HL-60 (cell line): ENCODE measurements at regions not wholly inside any gene's neighbourhood (a gene's known extent, or its start where the extent isn't known, plus 50 kb on each side); places are given as distances from the start of the nearest gene placed in this dataset.

ENCODE experiments used
- TF ChIP-seq, protein P1 (sequence below): IDR thresholded peaks from one replicate; pipeline ENCODE4 v1.5.1; 2011; ENCODE audit warnings: low read length, control low read depth, inconsistent platforms; ENCODE audit not compliant: insufficient read depth
- TF ChIP-seq, protein P2 (sequence below): IDR thresholded peaks from 2 replicates; pipeline ENCODE4 v1.6.1; 2012; ENCODE audit warnings: low read depth; ENCODE audit not compliant: insufficient replicate concordance

DNA sequence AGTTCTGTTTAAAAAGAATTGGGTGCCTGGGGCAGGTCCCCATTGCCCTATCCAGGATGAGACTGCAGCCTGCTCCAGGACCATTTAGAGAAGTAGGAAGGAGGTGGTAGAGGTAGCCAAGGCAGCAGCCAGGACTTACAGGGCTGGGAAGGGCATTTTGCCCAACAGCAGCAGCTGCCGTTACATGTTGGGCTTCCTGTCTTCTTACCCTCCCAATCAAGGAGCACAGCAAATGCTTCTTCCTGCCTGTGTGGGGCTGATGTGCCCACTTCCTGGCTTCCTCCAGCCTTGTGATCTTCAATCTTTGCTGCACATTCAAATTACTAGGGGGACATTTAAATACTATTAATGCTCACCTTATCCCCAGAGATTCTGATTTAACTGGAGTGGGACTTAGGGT, 112.0 kb downstream of the QPCT start:
- TF ChIP-seq, protein P1, sequence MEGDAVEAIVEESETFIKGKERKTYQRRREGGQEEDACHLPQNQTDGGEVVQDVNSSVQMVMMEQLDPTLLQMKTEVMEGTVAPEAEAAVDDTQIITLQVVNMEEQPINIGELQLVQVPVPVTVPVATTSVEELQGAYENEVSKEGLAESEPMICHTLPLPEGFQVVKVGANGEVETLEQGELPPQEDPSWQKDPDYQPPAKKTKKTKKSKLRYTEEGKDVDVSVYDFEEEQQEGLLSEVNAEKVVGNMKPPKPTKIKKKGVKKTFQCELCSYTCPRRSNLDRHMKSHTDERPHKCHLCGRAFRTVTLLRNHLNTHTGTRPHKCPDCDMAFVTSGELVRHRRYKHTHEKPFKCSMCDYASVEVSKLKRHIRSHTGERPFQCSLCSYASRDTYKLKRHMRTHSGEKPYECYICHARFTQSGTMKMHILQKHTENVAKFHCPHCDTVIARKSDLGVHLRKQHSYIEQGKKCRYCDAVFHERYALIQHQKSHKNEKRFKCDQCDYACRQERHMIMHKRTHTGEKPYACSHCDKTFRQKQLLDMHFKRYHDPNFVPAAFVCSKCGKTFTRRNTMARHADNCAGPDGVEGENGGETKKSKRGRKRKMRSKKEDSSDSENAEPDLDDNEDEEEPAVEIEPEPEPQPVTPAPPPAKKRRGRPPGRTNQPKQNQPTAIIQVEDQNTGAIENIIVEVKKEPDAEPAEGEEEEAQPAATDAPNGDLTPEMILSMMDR = no peak
- TF ChIP-seq, protein P2, sequence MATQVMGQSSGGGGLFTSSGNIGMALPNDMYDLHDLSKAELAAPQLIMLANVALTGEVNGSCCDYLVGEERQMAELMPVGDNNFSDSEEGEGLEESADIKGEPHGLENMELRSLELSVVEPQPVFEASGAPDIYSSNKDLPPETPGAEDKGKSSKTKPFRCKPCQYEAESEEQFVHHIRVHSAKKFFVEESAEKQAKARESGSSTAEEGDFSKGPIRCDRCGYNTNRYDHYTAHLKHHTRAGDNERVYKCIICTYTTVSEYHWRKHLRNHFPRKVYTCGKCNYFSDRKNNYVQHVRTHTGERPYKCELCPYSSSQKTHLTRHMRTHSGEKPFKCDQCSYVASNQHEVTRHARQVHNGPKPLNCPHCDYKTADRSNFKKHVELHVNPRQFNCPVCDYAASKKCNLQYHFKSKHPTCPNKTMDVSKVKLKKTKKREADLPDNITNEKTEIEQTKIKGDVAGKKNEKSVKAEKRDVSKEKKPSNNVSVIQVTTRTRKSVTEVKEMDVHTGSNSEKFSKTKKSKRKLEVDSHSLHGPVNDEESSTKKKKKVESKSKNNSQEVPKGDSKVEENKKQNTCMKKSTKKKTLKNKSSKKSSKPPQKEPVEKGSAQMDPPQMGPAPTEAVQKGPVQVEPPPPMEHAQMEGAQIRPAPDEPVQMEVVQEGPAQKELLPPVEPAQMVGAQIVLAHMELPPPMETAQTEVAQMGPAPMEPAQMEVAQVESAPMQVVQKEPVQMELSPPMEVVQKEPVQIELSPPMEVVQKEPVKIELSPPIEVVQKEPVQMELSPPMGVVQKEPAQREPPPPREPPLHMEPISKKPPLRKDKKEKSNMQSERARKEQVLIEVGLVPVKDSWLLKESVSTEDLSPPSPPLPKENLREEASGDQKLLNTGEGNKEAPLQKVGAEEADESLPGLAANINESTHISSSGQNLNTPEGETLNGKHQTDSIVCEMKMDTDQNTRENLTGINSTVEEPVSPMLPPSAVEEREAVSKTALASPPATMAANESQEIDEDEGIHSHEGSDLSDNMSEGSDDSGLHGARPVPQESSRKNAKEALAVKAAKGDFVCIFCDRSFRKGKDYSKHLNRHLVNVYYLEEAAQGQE = no peak
